Adrenal gland (tissue), 5 donors: ENCODE measurements at regions not wholly inside any gene's neighbourhood (a gene's known extent, or its start where the extent isn't known, plus 50 kb on each side); places are given as distances from the start of the nearest gene placed in this dataset.

ENCODE experiments used
- CTCF ChIP-seq, 6 experiments: fragments of 450-650 bp in 4 of 6; fragments of 200-600 bp in 2 of 6; sonication (generic) in 1 of 6; IDR thresholded peaks; 1 replicate in 5 of 6; 2 replicates in 1 of 6; pipeline versions ENCODE4 v1.5.1 to v1.8.0; 2016 to 2021; ENCODE audit warnings: antibody characterized with exemption in 6 of 6, mild to moderate bottlenecking in 2 of 6, moderate library complexity in 1 of 6
- POLR2A ChIP-seq, 2 donors: fragments of 450-650 bp; IDR thresholded peaks; one replicate each; pipeline ENCODE4 v1.6.1; 2017; ENCODE audit warnings: antibody characterized with exemption in 2 of 2, mild to moderate bottlenecking in 2 of 2, moderate library complexity in 1 of 2
- donor health status: DM: no; HTN: no; CAD: no.

GRCh38 chr7:93016681-93017381 is 100.9 kb downstream of the SAMD9 start:
- TF ChIP-seq CTCF (IDR thresholded peaks at IDR 0.05) = no peak
- no peak for TF ChIP-seq POLR2A (IDR thresholded peaks at IDR 0.05)
